GM19240 (cell line): ENCODE measurements at regions not wholly inside any gene's neighbourhood (a gene's known extent, or its start where the extent isn't known, plus 50 kb on each side); places are given as distances from the start of the nearest gene placed in this dataset.
"Not testable (repeated sequence)": the region's sequence is repeated elsewhere in the genome, so short reads cannot be mapped to it uniquely, and the experiment has no call there.

Experiments used
- DNase-seq: peaks from one replicate; pipeline ENCODE4 v3.0.0; 2011; ENCODE audit warnings: low spot score; ENCODE audit not compliant: insufficient read length

DNA sequence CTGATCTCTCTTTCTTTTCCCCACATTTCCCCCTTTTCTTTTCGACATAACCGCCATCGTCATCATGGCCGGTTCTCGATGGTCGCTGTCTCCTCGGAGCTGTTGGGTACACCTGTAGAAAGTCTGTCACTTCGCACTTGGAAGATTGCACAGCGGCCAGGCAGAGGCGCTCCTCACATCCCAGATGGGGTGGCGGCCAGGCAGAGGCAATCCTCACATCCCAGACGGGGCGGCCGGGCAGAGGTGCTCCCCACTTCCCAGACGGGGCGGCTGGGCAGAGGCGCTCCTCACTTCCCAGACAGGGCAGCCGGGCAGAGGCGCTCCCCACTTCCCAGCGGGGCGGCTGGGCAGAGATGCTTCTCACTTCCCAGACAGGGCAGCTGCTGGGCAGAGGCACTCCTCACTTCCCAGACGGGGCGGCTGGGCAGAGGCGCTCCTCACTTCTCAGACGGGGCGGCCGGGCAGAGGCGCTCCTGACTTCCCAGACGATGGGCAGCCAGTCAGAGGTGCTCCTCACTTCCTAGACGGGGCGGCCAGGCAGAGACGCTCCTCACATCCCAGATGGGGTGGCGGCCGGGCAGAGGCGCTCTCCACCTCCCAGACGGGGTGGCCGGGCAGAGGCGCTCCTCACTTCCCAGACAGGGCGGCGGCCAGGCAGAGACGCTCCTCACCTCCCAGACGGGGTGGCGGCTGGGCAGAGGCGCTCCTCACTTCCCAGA is 110.7 kb downstream of the C5orf15 start:
- not testable (repeated sequence) for DNase-seq

DNA sequence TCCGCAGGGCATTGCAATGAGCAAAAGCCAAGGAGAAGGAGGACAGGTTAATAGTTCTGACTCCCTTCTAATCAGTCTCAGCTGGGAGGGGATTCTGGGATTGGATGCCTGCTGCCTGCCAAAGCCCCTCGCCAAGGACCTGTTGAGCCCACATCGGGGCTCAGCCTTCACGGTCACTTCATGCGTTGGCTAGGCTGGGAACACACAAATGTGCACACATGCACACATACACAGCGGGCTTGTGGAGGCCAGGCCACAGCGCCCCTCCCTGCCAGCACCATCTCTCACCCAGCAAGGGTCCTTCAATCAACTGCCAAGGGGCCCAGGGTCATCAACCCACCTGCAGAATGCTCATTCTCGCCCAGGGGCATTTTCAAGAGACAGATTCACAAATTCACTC is 113.9 kb downstream of the C5orf15 start:
- no peak for DNase-seq

DNA sequence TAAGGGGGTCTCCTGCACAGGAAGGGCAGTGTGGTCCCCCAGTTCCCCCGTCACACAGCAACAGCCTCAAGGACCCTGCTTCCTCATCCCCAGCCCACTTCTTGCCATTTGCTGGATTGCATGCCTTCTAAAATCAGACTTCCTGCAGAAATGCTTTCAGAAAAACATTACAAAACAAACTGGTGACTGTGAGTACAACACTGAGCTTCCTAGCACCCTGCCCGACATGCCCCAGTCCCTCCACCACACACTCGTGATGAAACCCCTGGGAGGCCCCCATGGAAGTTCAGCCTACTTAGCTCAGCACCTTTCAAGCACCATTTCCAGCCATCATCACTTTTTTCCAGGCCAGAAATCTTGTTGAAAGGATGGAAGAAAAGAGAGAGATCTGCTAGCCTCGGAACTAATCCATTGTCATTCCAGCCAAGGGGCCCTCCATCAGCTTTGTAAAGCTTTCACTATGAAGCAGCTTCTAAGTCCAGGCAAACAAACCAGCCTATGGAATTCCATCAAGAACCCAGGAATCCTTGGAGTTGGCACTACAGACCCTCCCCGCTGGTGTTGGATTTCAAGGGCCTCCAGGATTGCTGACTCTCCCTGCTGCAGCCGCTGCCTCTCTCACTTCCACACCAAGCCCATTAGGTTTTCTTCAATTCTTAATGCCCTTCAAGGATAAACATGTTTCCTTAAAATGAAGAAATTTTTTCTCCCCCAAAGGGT is 114.6 kb downstream of the C5orf15 start:
- no peak for DNase-seq

DNA sequence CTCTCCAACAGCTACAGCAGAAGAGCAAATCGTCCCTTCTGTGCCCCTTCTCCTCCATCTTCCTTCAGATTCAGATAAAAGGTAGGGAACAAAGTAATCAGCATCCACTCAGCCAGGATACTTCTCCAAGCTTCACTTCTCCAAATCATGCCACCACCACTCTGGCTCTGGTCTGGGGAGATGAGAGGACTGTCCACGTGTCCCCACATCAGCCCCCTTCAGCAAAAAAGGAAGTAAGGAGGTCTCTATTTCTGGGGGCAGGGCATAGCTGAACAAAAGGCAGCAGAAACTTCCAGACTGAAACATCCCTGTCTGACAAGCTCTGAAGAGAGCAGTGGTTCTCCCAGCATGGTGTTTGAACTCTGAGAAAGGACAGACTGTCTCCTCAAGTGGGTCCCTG is 116.9 kb downstream of the C5orf15 start:
- no peak for DNase-seq

DNA sequence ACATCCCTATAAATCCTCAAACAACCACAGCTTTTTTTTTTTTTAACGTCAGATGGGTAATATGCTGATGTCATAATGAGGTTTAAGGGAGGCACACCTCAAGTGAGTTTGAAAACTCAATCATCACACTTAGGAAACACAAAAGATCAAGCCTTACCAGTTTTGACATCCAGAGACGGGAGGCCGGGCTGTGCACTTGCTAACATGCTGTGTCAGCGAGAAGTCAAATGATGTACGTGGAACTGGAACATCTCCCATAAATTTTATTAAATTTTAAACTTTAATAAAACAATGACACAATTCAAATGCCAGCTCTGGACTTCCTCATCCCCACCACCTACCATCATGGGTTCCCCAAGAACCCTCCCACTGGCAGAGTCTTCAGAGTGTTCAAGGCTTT is 117.6 kb downstream of the C5orf15 start:
- DNase-seq = no peak

DNA sequence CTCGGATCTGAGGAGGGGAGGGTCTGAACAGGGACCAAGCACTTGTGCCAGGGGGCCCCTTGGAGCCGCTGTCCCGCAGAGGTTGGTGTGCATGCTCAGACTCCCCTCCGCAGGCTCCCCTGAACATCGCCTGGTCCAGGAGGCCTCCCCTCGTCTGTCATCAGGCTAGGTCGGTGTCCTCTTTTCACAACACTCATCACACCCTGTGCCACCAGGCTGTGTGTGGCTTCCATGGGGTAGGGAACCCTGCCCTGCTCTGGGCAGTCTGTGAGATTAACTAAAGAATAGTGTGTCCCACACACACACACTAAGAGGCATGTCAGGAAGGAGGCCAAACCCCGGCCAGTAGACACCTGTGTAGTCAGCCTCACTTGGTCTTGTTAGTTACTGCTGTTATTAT is 119.3 kb downstream of the C5orf15 start:
- DNase-seq = no peak

DNA sequence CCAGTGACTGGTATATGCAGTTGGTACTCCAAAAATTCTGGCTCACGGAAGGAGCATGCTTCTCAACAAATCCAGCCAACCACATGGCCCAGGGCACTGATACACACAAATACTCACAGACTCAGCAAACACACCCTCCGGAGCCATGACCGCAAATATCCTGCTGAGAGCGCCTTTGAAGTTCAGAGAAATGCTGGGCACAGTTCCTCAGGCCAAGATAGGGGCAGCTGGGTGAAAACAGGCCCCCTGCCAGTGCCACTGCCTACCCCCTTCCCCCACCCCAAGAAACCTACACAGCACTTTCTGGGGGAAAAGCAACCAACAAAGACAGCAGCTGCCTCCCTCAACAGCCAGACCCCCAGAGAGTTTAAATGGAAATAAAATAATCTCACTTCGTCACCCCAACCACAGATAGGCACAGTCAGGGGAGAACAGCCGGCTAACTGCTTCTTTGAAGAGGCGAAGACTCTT is 120.0 kb downstream of the C5orf15 start:
- DNase-seq = no peak

DNA sequence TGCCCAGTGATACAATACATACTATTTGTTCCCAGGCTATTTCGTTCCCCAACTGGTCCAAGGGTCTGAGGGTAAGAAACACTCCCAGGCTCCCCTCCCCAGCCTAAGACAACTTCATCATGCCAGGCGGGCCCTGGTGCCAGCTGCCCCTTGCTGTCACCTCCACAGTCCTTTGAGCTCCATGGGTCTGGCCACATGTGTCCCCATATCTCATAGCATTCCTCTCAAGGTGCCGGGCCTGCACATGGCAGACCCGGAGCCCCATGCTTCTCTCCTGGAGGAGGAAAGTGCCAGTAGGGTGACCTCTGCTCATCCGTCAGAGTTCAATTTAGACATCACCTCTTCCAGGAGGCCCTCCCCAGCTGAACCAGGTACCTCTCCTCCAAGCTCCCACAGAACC is 120.5 kb downstream of the C5orf15 start:
- no peak for DNase-seq

DNA sequence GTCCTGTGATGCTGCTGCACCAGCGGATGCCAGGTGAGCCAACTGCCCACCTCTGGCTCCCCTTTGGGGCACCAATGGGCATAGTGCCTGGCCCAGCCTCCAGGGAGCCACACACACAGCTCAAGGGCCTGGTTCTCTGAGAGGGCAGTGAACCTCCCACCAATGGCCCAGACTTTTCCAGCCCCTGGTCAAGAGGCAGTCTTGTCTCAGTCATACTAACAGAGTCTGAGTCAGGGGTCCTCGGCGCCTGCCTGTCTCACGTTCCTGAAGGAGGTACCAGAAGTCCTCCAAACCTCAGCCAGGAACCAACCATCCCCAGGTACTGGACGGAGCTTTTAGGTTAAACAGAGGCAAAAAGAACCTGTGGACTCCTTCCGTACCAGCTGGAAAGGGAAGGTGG is 121.1 kb downstream of the C5orf15 start:
- no peak for DNase-seq

DNA sequence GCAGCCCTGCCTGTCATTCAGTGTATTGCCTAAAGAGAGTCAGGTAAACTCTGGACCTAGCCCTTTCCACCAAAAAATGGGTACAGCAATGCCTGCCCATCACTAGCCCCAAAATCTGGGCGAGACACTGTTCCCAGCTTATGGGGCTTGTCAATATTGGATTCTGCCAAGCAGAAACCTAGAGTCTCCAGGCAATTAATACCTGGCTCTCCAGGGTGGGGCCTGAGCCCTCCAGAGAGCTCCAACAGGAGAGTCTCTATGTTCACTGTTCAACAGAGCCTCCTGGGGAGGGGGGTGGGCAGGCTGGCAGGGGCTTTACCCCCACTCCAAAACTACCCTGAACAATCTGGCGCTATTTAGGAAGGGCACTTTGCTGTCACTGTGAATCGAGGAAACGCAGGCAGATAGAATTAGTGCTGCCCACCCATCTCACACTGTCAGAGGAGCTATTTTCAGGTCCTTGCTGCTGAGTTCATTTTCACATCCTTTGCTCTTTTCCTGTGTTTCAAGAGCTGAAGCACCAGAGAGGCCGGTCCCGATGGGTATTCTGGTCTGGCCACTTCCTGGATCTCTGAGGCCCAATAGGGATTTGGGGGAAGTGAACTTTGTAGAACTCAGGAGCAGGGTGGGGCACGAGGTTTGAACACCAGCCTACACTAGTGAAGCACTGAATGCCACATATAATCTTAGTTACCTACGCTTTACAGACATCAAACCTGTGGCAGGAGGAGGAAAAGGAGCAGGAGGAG is 121.8 kb downstream of the C5orf15 start:
- DNase-seq = no peak

DNA sequence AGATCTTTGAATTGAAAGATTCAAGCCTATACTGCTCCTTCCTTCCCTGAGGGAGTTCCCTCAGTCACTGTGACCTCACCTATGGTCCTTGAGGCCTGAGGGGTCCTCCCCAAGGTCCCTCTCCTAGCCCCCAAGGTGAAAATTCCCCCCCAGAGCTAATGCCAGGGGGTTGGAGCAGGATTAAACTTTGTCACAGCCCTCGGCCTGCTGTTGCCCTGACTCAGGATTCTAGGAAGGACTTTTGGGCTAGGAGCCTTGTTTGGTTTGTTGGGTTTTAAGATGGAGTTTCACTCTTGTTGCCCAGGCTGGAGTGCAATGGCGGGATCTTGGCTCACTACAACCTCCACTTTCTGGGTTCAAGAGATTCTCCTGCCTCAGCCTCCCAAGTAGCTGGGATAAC is 123.2 kb downstream of the C5orf15 start:
- DNase-seq = no peak

DNA sequence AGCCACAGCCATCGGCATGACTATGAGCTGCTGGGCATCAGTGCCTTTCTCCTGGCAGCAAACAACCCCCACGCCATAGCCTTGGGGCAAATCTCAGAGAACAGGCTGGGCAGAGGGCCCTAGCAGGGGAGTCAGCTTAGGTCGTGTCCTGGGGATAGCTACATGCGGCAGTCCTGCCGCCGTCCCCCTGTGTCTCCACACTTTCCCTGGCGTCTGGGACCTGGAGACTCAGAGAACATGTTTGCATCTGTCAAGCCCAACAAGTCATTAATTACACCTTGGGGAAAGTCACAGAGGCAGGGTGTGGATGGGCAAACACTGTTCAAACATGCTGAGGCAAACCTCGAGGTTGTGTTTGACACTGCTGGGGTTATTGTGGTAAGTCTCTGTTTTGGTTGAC is 123.6 kb downstream of the C5orf15 start:
- DNase-seq = no peak

DNA sequence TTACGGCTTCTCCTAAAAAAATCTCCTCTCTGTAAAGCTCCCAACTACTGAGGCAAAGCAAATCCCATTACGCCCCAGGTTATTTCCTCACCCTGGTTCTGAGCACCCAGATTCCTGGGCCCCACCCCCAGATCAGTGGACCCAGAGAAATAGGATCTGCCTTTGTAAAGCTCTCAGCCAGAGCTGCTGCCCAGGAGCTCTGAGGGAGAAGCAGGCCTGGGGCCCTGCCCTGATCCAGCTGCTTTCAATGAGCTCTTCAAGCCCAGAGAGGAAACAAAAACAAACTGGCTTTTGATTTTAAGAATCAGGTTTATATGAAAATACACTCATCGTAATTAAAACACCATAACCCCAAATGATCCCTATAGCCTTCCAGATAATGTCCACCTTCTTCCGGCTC is 124.5 kb downstream of the C5orf15 start:
- no peak for DNase-seq

DNA sequence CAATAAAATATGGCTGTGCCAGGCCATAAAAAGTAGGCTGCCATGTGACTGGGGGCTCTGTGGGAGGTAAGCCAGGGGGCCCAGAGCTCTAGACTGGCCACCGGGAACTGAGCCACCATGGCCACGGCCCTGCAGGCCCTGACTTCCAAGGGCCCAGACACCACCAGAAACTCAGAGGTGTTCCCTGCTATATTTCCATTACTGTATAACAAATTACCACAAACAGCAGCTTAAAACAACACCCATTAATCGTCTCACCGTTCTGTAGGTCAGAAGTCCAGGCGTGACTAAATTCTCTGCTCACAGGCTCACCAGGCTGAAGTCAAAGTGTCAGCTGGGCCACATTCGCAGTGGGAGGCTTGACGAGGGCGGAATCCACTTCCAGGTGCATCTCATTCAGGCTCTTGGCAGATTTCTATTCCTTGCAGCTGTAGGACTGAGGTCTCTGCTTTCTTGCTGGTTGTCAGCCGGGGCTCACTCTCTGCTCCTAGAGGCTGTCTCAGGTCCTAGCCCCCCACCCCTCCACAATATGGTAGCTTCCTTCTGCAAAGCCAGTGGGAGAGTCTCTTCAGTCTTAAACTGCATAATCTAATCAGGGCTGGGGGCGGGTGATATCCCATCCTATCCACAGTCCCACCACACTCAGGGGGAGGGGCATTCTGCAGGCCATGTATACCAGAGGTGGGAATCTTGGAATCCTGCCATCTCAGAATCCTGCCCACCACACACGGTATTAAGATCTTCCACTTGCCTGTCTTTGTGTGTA is 125.4 kb downstream of the C5orf15 start:
- no peak for DNase-seq

DNA sequence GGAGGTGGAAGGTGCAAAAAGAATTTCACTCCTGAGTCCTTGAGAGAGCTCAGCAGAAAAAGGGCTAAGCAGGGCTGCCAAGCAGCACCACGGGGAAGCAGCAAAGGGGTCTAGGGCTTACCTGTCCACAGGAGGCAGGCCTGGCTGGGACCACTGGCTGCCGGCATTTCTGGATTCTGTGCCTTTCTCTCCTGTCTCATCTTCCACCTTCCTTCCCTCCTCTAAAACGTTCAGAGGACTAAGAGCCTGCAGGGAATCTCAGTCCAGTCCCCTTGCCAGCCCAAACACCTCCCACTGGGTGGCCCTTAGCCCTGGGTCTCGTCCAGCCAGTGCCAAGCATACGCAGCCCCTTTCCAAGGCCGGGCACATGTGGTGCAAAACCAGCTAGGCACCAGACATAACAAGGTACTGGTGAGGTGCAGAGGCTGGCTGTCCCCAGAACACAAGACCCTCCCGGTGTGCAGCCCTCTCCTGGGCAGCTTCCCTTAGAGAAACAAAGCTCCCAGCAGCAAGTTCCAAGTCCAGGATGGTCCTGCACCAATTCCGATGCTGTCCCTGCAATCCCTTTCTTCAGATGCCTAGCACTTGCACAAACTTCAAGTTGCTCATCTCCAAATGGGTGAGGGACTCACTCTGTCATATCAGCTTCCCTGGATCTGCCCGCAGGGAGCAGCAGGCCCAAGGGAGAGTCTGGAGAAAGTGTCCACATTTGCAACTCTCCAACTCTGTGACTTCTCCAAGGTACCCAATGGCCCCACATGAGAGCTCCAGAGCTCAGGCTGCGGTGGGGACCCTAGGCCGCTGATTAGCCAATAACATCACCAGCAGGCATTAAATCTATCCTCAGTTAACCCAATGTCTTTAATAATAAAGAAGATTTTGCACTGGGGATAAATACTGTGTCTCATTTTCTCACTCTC is 126.3 kb downstream of the C5orf15 start:
- DNase-seq = no peak

DNA sequence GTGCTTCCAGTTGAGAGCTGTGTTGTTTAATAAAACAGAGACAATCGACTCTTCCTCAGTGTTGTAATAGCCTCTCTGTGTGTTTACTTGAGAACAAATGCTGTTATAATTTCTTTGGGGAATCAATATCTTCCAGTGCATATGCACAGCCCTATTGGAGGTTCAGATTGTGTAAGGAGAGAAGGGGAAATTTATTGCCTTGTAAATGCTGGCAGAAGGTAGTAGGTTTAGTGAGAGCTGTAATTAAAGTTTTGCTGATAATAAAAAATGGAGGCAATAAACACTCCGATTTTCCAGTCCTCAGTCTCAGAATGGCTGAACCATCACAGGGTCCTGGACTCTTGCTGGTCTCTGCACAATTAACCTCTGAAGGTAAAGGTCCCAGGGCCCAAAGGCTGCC is 128.3 kb downstream of the C5orf15 start:
- no peak for DNase-seq

DNA sequence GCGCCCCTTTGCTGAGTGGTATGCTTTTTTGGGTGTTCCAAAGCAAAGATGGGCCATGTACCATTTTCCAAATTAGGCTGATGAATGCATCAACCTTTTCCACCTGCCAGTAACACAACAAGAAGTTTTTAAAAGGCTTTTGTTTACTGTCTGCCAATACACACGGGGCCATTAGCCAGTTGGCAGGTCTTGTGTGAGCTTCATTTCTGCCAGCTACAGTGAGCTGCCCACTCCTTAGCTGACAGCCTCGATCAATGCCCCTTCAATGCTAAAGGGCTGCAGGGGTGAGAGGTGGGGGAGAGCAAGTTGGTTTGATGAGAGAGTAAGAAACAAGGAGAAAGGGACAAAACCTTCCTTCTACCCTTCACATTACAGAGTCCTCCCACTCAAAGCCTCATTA is 128.7 kb downstream of the C5orf15 start:
- DNase-seq = no peak

DNA sequence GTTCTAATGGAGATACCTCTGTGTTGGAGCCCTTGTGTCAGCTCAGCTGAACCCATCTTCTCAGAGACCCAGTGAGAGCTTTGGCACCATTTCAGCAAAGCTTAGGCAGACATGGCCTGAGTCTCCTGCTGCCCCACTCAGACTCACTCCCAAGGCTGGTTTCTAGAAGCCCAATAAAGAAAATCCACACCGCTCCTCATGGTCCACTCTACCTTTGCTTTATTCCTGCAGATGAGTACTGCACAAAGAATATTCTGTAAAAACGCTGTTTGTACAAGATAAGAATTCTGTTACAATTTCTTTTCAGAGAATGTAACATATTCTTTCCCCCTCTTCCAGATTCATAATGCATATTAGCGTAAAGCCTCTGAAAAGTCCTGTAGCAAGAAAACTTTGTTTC is 129.3 kb downstream of the C5orf15 start:
- DNase-seq = no peak

DNA sequence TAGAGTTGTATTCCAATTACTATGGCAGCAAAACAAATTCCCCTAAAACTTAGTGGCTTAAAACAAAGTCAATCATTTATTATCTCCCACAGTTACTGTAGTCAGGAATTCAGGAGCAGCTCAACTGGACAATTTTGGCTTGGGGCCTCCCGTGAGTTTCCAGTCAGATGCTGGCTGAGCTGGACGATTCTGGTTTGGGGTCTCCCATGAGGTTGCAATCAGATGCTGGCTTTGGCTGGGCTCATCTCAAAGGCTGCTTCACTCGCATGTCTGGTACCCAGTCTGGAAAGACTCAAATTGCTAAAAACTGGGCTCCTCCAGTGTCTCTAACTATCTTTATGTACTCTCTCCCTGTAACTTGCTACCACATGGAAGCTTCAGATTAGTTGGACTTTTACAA is 130.1 kb downstream of the C5orf15 start:
- no peak for DNase-seq

DNA sequence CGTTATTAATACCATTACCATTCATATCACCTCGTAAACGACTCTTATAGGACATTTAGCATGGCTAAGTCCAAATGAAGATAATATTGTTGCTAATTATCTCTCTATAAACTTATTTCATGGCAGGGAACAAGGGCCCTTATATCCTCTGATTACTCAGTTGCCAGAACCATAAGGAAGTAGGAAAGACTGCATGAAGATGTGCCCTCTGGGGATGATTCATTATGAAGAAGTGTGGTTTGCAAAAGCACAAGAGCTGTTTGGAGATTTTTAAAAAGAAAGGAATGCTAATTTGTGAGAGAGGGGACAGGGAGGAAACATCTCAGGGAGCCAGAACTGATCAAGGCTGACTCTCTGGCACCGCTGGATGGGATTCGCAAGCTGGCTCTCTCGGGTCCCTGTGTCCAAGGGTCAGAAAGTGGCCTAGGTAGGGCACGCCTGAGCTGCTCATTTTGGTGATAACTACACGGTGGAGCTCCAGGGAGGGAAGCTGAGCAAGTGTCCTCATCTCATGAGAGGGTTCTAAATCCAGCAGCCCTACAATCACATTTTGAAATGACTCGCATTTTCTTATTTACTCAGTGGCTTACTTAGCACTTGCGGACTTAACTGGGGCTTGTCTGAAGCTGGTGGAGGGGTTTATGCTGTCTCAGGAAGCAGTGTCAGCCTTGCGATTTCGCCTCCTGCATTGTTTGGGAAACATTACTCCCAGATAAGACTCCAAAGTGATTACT is 136.8 kb downstream of the C5orf15 start:
- no peak for DNase-seq
